ENCODE measurements at regions not wholly inside any gene's neighbourhood (a gene's known extent, or its start where the extent isn't known, plus 50 kb on each side); places are given as distances from the start of the nearest gene placed in this dataset.

DNA sequence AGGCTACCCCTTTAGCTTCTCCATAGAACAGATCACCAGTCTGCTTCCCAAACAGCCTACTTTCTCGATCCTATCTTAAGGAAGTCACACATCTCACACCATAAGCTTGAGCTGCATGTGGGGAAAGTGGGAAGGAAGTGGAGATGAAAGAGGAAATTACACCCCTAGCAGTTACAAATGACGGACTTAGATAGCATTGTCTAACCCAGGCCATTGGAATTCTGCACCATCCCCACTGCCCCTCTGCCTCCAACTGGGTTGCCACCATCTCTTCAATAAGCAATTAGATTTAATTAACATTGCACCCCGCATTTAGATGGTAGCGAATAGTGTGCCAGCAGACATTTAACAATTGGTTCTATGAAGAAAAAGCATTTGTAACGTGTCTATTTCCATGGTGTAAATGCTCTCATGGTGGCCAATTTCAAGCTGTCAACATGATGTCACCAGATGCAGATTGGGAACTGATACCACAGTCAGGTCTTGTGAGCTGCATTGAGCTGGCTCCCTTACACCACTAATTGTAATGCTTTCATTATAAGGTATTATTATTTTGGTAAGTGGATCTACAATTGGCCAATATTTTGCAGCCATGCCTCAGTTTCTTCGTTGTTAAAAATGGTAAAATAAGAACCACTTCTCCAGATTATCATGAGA is 124.7 kb downstream of the CD24 start:
- Mint-ChIP-seq H3K9me3 (no peaks in the 10 kb centered on the region), H3K4me1 (ENCODE audit: low read depth) (no peaks in the 10 kb centered on the region), H3K4me3 (no peak overlapping the region), H3K36me3 (ENCODE audit: low read depth) (no peaks in the 10 kb centered on the region), H3K27me3 (peaks cover 3% of the 10 kb centered on the region), H3K27ac (no peak overlapping the region)
- DNase-seq (no peak), ATAC-seq (no peak)
- ChIA-PET POLR2A (no interaction called here), CTCF (no interaction called here)
- no peak for TF ChIP-seq CTCF (IDR thresholded peaks at IDR 0.05)
- intact Hi-C loops (cut with micrococcal nuclease): no loop called here

DNA sequence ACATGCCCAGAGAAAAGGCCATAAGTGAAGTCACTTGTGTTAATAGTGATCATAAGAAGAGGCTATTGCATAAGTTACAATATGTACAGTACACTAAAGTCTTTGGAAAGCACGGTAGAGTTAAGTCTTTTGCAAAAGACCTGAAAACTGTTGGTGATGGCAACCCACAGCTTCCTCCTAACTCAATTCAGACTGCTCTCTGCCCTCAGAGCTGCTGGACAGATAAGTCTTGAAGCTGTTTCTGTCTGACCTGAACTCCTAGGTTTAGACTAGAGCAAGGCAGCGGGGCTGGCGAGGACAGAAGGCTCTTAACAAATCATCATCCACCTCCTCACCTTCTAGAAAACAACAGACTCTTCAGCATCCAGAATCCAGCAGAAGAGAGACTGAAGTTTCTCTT is 125.4 kb downstream of the CD24 start:
- no peak overlapping the region for H3K4me3 Mint-ChIP-seq
- CTCF ChIA-PET: no interaction called here
- intact Hi-C loops (cut with micrococcal nuclease): no loop called here
- no peak overlapping the region for H3K27ac Mint-ChIP-seq
- TF ChIP-seq CTCF (IDR thresholded peaks at IDR 0.05): no peak
- no peaks in the 10 kb centered on the region for H3K4me1 Mint-ChIP-seq (ENCODE audit: low read depth)
- DNase-seq (no peak), ATAC-seq (no peak)
- no peaks in the 10 kb centered on the region for H3K36me3 Mint-ChIP-seq (ENCODE audit: low read depth)
- peaks cover 2% of the 10 kb centered on the region for H3K27me3 Mint-ChIP-seq
- H3K9me3 Mint-ChIP-seq: no peaks in the 10 kb centered on the region
- POLR2A ChIA-PET: no interaction called here

- H3K36me3 Mint-ChIP-seq (ENCODE audit: low read depth): no peaks in the 10 kb centered on the region
- no peaks in the 10 kb centered on the region for H3K9me3 Mint-ChIP-seq
- peaks cover 9% of the 10 kb centered on the region for H3K27me3 Mint-ChIP-seq
- no peak for TF ChIP-seq CTCF (IDR thresholded peaks at IDR 0.05)
- H3K27ac Mint-ChIP-seq: no peak overlapping the region
- CTCF ChIA-PET: no interaction called here
- POLR2A ChIA-PET: interaction anchor here (1.2 kb wide), 1 partner anchor 151 kb away, joined by 3 read pairs; no protein-coding TSS in a partner anchor
- H3K4me1 Mint-ChIP-seq (ENCODE audit: low read depth): no peaks in the 10 kb centered on the region
- intact Hi-C loops (cut with micrococcal nuclease): no loop called here
- no peak for ATAC-seq
- no peak for DNase-seq
- no peak overlapping the region for H3K4me3 Mint-ChIP-seq
Measured at GRCh38 chr6:106847116-106847515, 127.4 kb downstream of the CD24 start.

- TF ChIP-seq CTCF (IDR thresholded peaks at IDR 0.05): no peak
- no peak overlapping the region for H3K4me3 Mint-ChIP-seq
- no peaks in the 10 kb centered on the region for H3K4me1 Mint-ChIP-seq (ENCODE audit: low read depth)
- ATAC-seq (no peak), DNase-seq (no peak)
- intact Hi-C loops (cut with micrococcal nuclease): no loop called here
- POLR2A ChIA-PET: no interaction called here
- CTCF ChIA-PET: interaction anchor here (1.1 to 1.7 kb wide), 2 partner anchors 47 to 152 kb away, joined by 3 to 4 read pairs; no protein-coding TSS in a partner anchor
- H3K27ac Mint-ChIP-seq: no peak overlapping the region
- H3K9me3 Mint-ChIP-seq: no peaks in the 10 kb centered on the region
- H3K27me3 Mint-ChIP-seq: peaks cover 12% of the 10 kb centered on the region
- no peaks in the 10 kb centered on the region for H3K36me3 Mint-ChIP-seq (ENCODE audit: low read depth)
Measured at GRCh38 chr6:106844930-106845329, 129.6 kb downstream of the CD24 start.

DNA sequence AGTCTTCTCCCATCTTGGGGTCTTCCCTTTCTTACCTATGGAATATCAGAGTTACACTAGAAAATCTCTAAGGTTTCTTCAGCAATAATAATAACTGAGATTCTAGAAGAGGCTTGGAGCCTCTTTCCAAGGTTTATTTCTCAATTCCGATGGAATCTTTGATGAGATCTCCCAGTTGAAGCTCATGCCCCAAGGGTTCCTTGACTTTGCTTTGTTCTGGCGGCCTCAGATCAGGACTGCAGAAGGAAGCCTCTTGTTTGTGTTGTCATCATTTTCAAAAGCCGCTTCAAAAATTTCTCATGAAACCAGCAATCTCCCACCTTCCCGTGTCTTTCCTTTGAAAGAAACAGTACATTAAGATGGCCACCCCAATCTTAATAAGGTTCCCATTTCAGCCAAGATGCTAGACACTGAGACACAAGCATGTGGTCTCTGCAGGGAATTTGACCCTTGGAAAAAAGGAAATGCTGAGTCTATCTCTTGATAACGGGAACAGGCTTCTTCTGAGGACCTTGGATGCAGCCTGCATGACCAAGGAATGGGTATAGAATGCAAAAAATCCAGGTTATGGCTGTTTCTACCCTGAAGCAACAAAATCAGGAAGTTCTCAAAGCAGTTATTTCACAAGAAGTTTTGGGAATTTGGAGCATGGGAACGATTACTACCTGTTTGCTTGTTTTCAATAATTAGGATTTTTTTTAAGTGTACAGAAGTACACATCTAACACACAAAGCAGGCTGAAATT is 141.6 kb downstream of the CD24 start:
- Mint-ChIP-seq H3K4me3 (no peak overlapping the region), H3K4me1 (ENCODE audit: low read depth) (no peaks in the 10 kb centered on the region), H3K27me3 (peaks cover 8% of the 10 kb centered on the region), H3K9me3 (no peaks in the 10 kb centered on the region), H3K36me3 (ENCODE audit: low read depth) (no peaks in the 10 kb centered on the region), H3K27ac (no peak overlapping the region)
- POLR2A ChIA-PET: interaction anchor here (0.8 kb wide), 1 partner anchor 487 kb away, joined by 3 read pairs; no protein-coding TSS in a partner anchor
- intact Hi-C loops (cut with micrococcal nuclease): no loop called here
- no peak for ATAC-seq
- DNase-seq: no peak
- no peak for TF ChIP-seq CTCF (IDR thresholded peaks at IDR 0.05)
- CTCF ChIA-PET: no interaction called here
